H1 (cell line): ENCODE measurements at regions not wholly inside any gene's neighbourhood (a gene's known extent, or its start where the extent isn't known, plus 50 kb on each side); places are given as distances from the start of the nearest gene placed in this dataset.

Experiments used
- CTCF ChIA-PET: fragments of 300-600 bp; sonication (Branson Sonifier 250); formaldehyde crosslinking; loops from one replicate; lab custom pipeline; 2021; ENCODE audit not compliant: partially characterized antibody; lab: Charles Lee
- POLR2A ChIA-PET: fragments of 300-600 bp; sonication (Branson Sonifier 250); formaldehyde crosslinking; loops from one replicate; lab custom pipeline; 2021; ENCODE audit warnings: inconsistent platforms; ENCODE audit not compliant: partially characterized antibody; lab: Charles Lee
- DNase-seq, 2 experiments: peaks; one replicate each; pipeline versions ENCODE4 v3.0.0 to v3.0.0-alpha.2; 2010 to 2022; ENCODE audit warnings: low spot score in 2 of 2, low read depth in 1 of 2, mixed read lengths in 1 of 2
- FAIRE-seq: peaks from 2 replicates; lab custom pipeline; 2011; peaks lifted over from hg19 to GRCh38; lab: Jason Lieb, UNC
- H2AFZ ChIP-seq: 2 replicates; pipeline ENCODE4 v1.8.1; 2012; ENCODE audit warnings: low read length, inconsistent platforms
- H2AK5ac ChIP-seq: 2 replicates; pipeline ENCODE4 v1.6.1; 2013; ENCODE audit warnings: low read depth, low read length
- H2BK120ac ChIP-seq: replicated peaks from 2 replicates; pipeline ENCODE3; 2013; ENCODE audit warnings: low read depth, low read length, inconsistent platforms
- H2BK12ac ChIP-seq: 2 replicates; pipeline ENCODE4 v1.6.1; 2013; ENCODE audit warnings: low read depth, low read length
- H2BK15ac ChIP-seq: 2 replicates; pipeline ENCODE4 v1.6.1; 2013; ENCODE audit warnings: low read length
- H2BK20ac ChIP-seq: 2 replicates; pipeline ENCODE4 v1.6.1; 2013; ENCODE audit warnings: low read length
- H2BK5ac ChIP-seq: 2 replicates; pipeline ENCODE4 v1.6.1; 2013; ENCODE audit warnings: low read depth, low read length
- H3K14ac ChIP-seq: 2 replicates; pipeline ENCODE4 v1.6.1; 2013; ENCODE audit warnings: inconsistent platforms; ENCODE audit not compliant: insufficient read length
- H3K18ac ChIP-seq: 2 replicates; pipeline ENCODE4 v1.6.1; 2013; ENCODE audit warnings: low read length; ENCODE audit errors: extremely low read depth
- H3K23ac ChIP-seq: 2 replicates; pipeline ENCODE4 v1.6.1; 2013; ENCODE audit warnings: inconsistent platforms; ENCODE audit not compliant: insufficient read length
- H3K23me2 ChIP-seq: 2 replicates; pipeline ENCODE4 v1.6.1; 2013; ENCODE audit warnings: low read depth, low read length
- H3K27ac ChIP-seq: 2 replicates; pipeline ENCODE4 v1.6.1; 2011; ENCODE audit warnings: low read depth, low read length, inconsistent platforms
- H3K27me3 ChIP-seq, 4 experiments: replicated peaks in 1 of 4; 1 replicate in 1 of 4; 2 replicates in 3 of 4; pipeline versions ENCODE4 v1.6.1 to v1.8.1; 2011 to 2013; ENCODE audit warnings: low read length in 3 of 4, mild to moderate bottlenecking in 3 of 4, inconsistent platforms in 2 of 4, mixed read lengths in 2 of 4, moderate library complexity in 1 of 4; ENCODE audit not compliant: control insufficient read depth in 3 of 4, insufficient read depth in 3 of 4; ENCODE audit errors: extremely low read depth in 1 of 4
- H3K36me3 ChIP-seq, 4 experiments: 2 replicates each; pipeline versions ENCODE4 v1.6.1 to v1.8.1; 2011 to 2013; ENCODE audit warnings: mild to moderate bottlenecking in 4 of 4, low read length in 3 of 4, moderate library complexity in 2 of 4, control low read depth in 1 of 4, inconsistent platforms in 1 of 4; ENCODE audit not compliant: insufficient read depth in 4 of 4, control insufficient read depth in 2 of 4
- H3K4ac ChIP-seq: replicated peaks from 2 replicates; pipeline ENCODE3; 2013; ENCODE audit warnings: low read length, low read depth, mixed read lengths, inconsistent platforms; ENCODE audit not compliant: insufficient read length
- H3K4me1 ChIP-seq, 4 experiments: replicated peaks in 1 of 4; 1 replicate in 1 of 4; 2 replicates in 3 of 4; pipeline versions ENCODE4 v1.6.1 to v1.8.1; 2011 to 2013; ENCODE audit warnings: low read length in 3 of 4, inconsistent platforms in 2 of 4, mixed read lengths in 1 of 4; ENCODE audit not compliant: insufficient read depth in 4 of 4, control insufficient read depth in 3 of 4
- H3K4me2 ChIP-seq, 2 experiments: 2 replicates each; pipeline versions ENCODE4 v1.6.1 to v1.8.1; 2011 to 2013; ENCODE audit warnings: low read depth in 2 of 2, low read length in 2 of 2, control low read depth in 1 of 2, inconsistent platforms in 1 of 2, mild to moderate bottlenecking in 1 of 2; ENCODE audit not compliant: insufficient read depth in 1 of 2
- H3K4me3 ChIP-seq, 4 experiments: fragments of 200-600, 300-600 bp in 1 of 4; sonication (generic), shearing (Covaris generic), sonication (Bioruptor Twin) in 1 of 4; 2 replicates each; pipeline versions ENCODE4 v1.5.1 to v1.8.1; 2011 to 2016; ENCODE audit warnings: low read length in 4 of 4, low read depth in 3 of 4, control low read depth in 2 of 4, inconsistent platforms in 2 of 4, mild to moderate bottlenecking in 2 of 4, mixed read lengths in 1 of 4, moderate library complexity in 1 of 4; ENCODE audit not compliant: insufficient read depth in 2 of 4; ENCODE audit errors: extremely low read depth in 1 of 4
- H3K56ac ChIP-seq: replicated peaks from 2 replicates; pipeline ENCODE3; 2013; ENCODE audit warnings: low read depth, mild to moderate bottlenecking, mixed read lengths, low read length, inconsistent platforms; ENCODE audit not compliant: insufficient read length
- H3K79me1 ChIP-seq: 2 replicates; pipeline ENCODE4 v1.6.1; 2013; ENCODE audit warnings: low read depth, low read length, control low read depth
- H3K79me2 ChIP-seq, 2 experiments: 2 replicates each; pipeline versions ENCODE4 v1.6.1 to v1.8.1; 2012 to 2013; ENCODE audit warnings: low read length in 2 of 2, mild to moderate bottlenecking in 2 of 2, inconsistent platforms in 1 of 2; ENCODE audit not compliant: insufficient read depth in 2 of 2, control insufficient read depth in 1 of 2
- H3K9ac ChIP-seq, 4 experiments: replicated peaks in 1 of 4; 1 replicate in 1 of 4; 2 replicates in 3 of 4; pipeline versions ENCODE4 v1.6.1 to v1.8.1; 2011 to 2013; ENCODE audit warnings: low read depth in 3 of 4, low read length in 3 of 4, control low read depth in 2 of 4, mild to moderate bottlenecking in 2 of 4, moderate library complexity in 2 of 4, inconsistent platforms in 1 of 4; ENCODE audit errors: extremely low read depth in 1 of 4
- H3K9me3 ChIP-seq, 2 experiments: 2 replicates each; pipeline versions ENCODE4 v1.6.1 to v1.8.1; 2012 to 2013; ENCODE audit warnings: mild to moderate bottlenecking in 2 of 2, moderate library complexity in 2 of 2, control low read depth in 1 of 2, inconsistent platforms in 1 of 2, low read depth in 1 of 2, low read length in 1 of 2, mixed read lengths in 1 of 2; ENCODE audit not compliant: insufficient read depth in 2 of 2
- H4K20me1 ChIP-seq, 2 experiments: replicated peaks in 1 of 2; 2 replicates each; pipeline versions ENCODE3 to v1.8.1; 2011 to 2013; ENCODE audit warnings: inconsistent platforms in 2 of 2, low read length in 2 of 2, mild to moderate bottlenecking in 1 of 2; ENCODE audit not compliant: insufficient read depth in 2 of 2, control insufficient read depth in 1 of 2
- H4K5ac ChIP-seq: 2 replicates; pipeline ENCODE4 v1.6.1; 2013; ENCODE audit warnings: low read length, low read depth, mixed read lengths, inconsistent platforms; ENCODE audit not compliant: insufficient read length
- H4K8ac ChIP-seq: 2 replicates; pipeline ENCODE4 v1.8.0; 2013; ENCODE audit warnings: mild to moderate bottlenecking, moderate library complexity, low read length, inconsistent platforms; ENCODE audit not compliant: insufficient read depth; ENCODE audit errors: extremely low read depth
- H4K91ac ChIP-seq: replicated peaks from 2 replicates; pipeline ENCODE3; 2013; ENCODE audit warnings: low read length, mixed read lengths, inconsistent platforms; ENCODE audit not compliant: insufficient read length
- BACH1 ChIP-seq: IDR thresholded peaks from 2 replicates; pipeline ENCODE4 v1.6.1; 2012; ENCODE audit warnings: low read length, improper control_type of control experiment
- CHD2 ChIP-seq: IDR thresholded peaks from 2 replicates; pipeline ENCODE4 v1.6.1; 2012; ENCODE audit warnings: low read length, improper control_type of control experiment
- CREB1 ChIP-seq: IDR thresholded peaks from 2 replicates; pipeline ENCODE4 v1.6.1; 2012; ENCODE audit warnings: inconsistent platforms
- GABPA ChIP-seq: IDR thresholded peaks from 2 replicates; pipeline ENCODE4 v1.6.1; 2011; ENCODE audit warnings: mild to moderate bottlenecking, low read length, moderate library complexity, borderline replicate concordance; ENCODE audit not compliant: insufficient read depth
- GTF2F1 ChIP-seq: IDR thresholded peaks from 2 replicates; pipeline ENCODE4 v1.6.1; 2012; ENCODE audit warnings: low read depth, low read length, improper control_type of control experiment, borderline replicate concordance
- PHF8 ChIP-seq: fragments of 200-600 bp; sonication (generic); conservative IDR thresholded peaks from 2 replicates; pipeline ENCODE4 v1.7.1; 2012; ENCODE audit warnings: low read depth, mild to moderate bottlenecking, inconsistent platforms, low read length, moderate library complexity
- POLR2A ChIP-seq, 2 experiments: IDR thresholded peaks; 1 replicate in 1 of 2; 2 replicates in 1 of 2; pipeline ENCODE4 v1.6.1; 2011; ENCODE audit warnings: low read depth in 2 of 2, low read length in 2 of 2, mild to moderate bottlenecking in 2 of 2; ENCODE audit errors: control extremely low read depth in 1 of 2
- RBBP5 ChIP-seq: IDR thresholded peaks from 2 replicates; pipeline ENCODE4 v1.7.1; 2012; ENCODE audit warnings: low read depth, mild to moderate bottlenecking, inconsistent platforms, low read length, moderate library complexity, borderline replicate concordance
- RXRA ChIP-seq: IDR thresholded peaks from 2 replicates; pipeline ENCODE4 v1.6.1; 2011; ENCODE audit warnings: low read depth, mild to moderate bottlenecking, low read length, moderate library complexity; ENCODE audit not compliant: insufficient read depth
- SIX5 ChIP-seq: IDR thresholded peaks from 2 replicates; pipeline ENCODE4 v1.6.1; 2011; ENCODE audit warnings: mild to moderate bottlenecking, low read depth, low read length
- SP1 ChIP-seq: IDR thresholded peaks from 2 replicates; pipeline ENCODE4 v1.6.1; 2011; ENCODE audit warnings: low read depth, low read length
- SP2 ChIP-seq: IDR thresholded peaks from 2 replicates; pipeline ENCODE4 v1.6.1; 2012; ENCODE audit warnings: mild to moderate bottlenecking, low read length, inconsistent platforms
- TCF12 ChIP-seq: IDR thresholded peaks from 2 replicates; pipeline ENCODE4 v1.6.1; 2011; ENCODE audit warnings: low read depth, mild to moderate bottlenecking, low read length
- YY1 ChIP-seq: IDR thresholded peaks from 2 replicates; pipeline ENCODE4 v1.6.1; 2011; ENCODE audit warnings: low read depth, mild to moderate bottlenecking, low read length
- WGBS, 2 experiments: shearing (Covaris generic) in 1 of 2; methylation state at CpG; one replicate each; pipeline versions ENCODE4 v1.1.6 to v1.1.7; 2013 to 2015; ENCODE audit warnings: low lambda C conversion rate in 2 of 2, mixed read lengths in 2 of 2, inconsistent platforms in 1 of 2, low coverage in 1 of 2, missing lambda C conversion rate in 1 of 2; ENCODE audit not compliant: insufficient replicate concordance in 2 of 2, insufficient coverage in 1 of 2, insufficient read length in 1 of 2; ENCODE audit errors: extremely low coverage in 1 of 2, missing lambda C conversion rate in 1 of 2; 5-methylcytosine and 5-hydroxymethylcytosine counted together
- TF ChIP-seq, protein P1 (sequence below): IDR thresholded peaks from 2 replicates; pipeline ENCODE4 v1.6.1; 2012; ENCODE audit warnings: inconsistent platforms
- TF ChIP-seq, protein P2 (sequence below): IDR thresholded peaks from 2 replicates; pipeline ENCODE4 v1.6.1; 2011; ENCODE audit warnings: low read length, improper control_type of control experiment

- POLR2A ChIA-PET: no interaction called here
- no peak overlapping the region for H2AFZ ChIP-seq
- no peaks in the 10 kb centered on the region for H3K4me1 ChIP-seq
- no peak overlapping the region for H3K56ac ChIP-seq
- FAIRE-seq: no peak
- H4K5ac ChIP-seq: no peak overlapping the region
- H3K9me3 ChIP-seq: no peaks in the 10 kb centered on the region
- 90% methylated on average over 3 of the region's 3 CpGs; no CpG with 5 or more reads in 1 of the 2 experiments for WGBS, 2 experiments
- no peak overlapping the region for H3K4ac ChIP-seq
- H2BK12ac ChIP-seq: no peak overlapping the region
- H3K23ac ChIP-seq: no peak overlapping the region
- H3K9ac ChIP-seq: no peak overlapping the region
- H3K4me2 ChIP-seq: no peak overlapping the region
- H3K36me3 ChIP-seq: no peaks in the 10 kb centered on the region
- H4K8ac ChIP-seq: no peak overlapping the region
- no peak overlapping the region for H3K27ac ChIP-seq
- H3K18ac ChIP-seq: no peak overlapping the region
- H2BK5ac ChIP-seq: no peak overlapping the region
- H2BK120ac ChIP-seq: no peak overlapping the region
- H2AK5ac ChIP-seq: no peak overlapping the region
- no peaks in the 10 kb centered on the region for H4K20me1 ChIP-seq
- CTCF ChIA-PET: no interaction called here
- no peaks in the 10 kb centered on the region for H3K79me1 ChIP-seq
- no peak overlapping the region for H2BK15ac ChIP-seq
- no peaks in the 10 kb centered on the region for H3K27me3 ChIP-seq
- H4K91ac ChIP-seq: no peak overlapping the region
- no peak overlapping the region for H2BK20ac ChIP-seq
- DNase-seq: no peak
- H3K23me2 ChIP-seq: no peaks in the 10 kb centered on the region
- no peak overlapping the region for H3K4me3 ChIP-seq
- no peak overlapping the region for H3K14ac ChIP-seq
- H3K79me2 ChIP-seq: no peaks in the 10 kb centered on the region
- TF ChIP-seq RBBP5 (no peak), TCF12 (no peak), SP2 (no peak), YY1 (no peak), RXRA (no peak), PHF8 (no peak), SP1 (no peak), GABPA (no peak), CREB1 (no peak), BACH1 (no peak), POLR2A (IDR thresholded peaks at IDR 0.05; ENCODE audit: control extremely low read depth in 1 of 2, low read depth in 2 of 2, low read length in 2 of 2) (no peak), SIX5 (no peak), CHD2 (no peak), GTF2F1 (no peak)
- TF ChIP-seq, protein P1, sequence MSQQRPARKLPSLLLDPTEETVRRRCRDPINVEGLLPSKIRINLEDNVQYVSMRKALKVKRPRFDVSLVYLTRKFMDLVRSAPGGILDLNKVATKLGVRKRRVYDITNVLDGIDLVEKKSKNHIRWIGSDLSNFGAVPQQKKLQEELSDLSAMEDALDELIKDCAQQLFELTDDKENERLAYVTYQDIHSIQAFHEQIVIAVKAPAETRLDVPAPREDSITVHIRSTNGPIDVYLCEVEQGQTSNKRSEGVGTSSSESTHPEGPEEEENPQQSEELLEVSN: no peak
- TF ChIP-seq, protein P2, sequence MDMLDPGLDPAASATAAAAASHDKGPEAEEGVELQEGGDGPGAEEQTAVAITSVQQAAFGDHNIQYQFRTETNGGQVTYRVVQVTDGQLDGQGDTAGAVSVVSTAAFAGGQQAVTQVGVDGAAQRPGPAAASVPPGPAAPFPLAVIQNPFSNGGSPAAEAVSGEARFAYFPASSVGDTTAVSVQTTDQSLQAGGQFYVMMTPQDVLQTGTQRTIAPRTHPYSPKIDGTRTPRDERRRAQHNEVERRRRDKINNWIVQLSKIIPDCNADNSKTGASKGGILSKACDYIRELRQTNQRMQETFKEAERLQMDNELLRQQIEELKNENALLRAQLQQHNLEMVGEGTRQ: no peak
Measured at GRCh38 chr10:121048749-121049148, 197.6 kb downstream of the WDR11 start.
